Right renal pelvis (tissue), 4 donors: ENCODE measurements at regions not wholly inside any gene's neighbourhood (a gene's known extent, or its start where the extent isn't known, plus 50 kb on each side); places are given as distances from the start of the nearest gene placed in this dataset.

Source experiments
- DNase-seq, 4 donors: peaks; one replicate each; pipeline ENCODE4 v3.0.0-alpha.2; 2013; ENCODE audit warnings: low read depth in 4 of 4, low spot score in 3 of 4, missing footprints in 1 of 4

DNA sequence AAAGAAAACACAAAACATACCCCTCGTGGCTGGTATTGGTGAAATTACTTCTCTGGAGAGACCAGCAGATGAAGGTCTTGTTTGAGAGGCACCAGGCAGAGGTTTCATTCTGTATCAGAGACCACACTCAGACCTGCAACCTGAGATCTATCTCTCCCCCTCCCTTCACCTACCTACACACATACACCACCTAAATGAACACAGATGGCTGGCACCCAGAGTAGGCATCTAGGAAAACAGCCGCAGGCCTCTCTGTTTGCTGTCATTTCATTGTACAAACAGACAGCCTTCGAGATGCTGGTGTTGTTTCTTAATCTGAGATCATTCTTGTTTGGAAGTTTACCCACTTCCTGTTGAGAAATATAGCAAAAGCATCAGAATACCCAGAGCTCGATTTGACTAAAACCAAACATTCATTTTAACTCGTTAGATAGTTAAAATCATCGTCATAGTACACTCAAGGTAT is 173.9 kb upstream of the SLC25A13 start:
- DNase-seq = no peak

DNA sequence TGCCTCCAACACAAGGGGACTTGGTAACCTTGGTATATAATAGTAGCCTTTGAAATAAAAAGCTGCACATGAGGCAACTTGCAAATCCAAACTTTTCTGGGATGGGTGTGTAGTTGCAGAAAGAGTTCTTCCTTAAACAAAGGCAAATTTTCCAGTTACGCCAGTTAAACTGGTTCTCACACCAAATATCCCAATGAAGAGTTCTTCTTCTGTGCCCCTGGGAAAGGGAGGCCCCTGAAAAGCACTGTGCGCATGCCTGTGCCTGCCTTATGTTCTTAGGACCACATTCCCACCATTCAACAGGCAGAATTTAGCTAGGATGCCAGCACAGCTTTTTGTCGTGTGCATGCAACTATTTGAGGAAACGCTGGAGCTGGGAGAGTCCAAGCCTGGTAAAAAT is 164.8 kb upstream of the SLC25A13 start:
- DNase-seq = no peak

DNA sequence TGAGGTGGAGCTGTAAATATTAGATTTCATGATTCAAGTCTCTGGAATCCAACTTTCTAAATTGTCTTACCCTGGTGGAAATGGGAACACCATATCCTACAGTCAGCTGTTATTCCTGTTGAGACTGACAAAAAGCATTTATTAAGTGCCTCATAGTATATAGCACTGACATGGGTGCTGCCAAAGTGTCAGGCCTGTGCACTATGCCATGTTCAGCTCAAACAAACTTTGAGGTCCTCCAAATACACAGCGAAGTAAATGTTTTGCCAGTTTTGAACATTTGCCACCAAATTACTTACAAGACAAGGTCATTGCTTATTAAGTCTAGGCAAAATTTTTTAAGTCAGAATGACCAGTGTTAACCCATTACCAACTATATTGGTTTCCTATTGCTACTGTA is 162.9 kb upstream of the SLC25A13 start:
- no peak for DNase-seq

DNA sequence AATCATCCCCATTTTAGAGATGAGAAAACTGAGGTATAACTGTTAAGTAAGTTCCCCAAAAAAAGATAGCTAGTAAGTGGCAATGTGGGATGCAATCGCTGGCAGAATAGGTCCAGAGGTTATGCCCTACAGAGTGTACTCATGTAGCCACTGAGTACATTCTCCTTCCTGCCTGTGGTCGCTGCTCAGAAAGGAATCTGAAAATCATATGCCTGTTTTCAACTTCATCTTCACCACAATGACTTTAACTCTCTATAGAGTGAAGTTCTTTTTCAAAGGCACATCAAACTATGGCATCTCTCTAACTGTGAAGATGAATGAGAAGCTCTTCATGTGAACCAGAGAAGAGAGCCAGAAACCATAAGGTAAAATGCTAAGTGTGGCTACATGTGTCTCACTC is 162.2 kb upstream of the SLC25A13 start:
- no peak for DNase-seq

DNA sequence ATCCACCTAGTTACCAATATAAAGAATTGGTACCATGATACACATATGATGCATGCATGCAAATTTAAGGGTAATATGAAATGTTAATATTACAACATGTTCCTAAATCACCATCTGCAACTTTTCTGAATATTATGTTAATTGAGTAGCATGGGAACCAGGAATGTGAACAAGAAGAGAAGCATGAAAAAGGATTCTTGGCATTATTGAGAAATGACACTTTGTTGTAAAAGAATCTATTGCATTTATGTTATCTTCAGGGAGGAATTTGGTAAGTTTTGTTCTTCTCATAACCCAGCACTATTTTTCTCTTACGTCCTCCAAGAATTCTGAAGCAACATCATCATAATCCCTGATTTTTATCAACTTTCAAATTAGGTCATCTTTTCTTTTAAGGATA is 159.9 kb upstream of the SLC25A13 start:
- DNase-seq = no peak

DNA sequence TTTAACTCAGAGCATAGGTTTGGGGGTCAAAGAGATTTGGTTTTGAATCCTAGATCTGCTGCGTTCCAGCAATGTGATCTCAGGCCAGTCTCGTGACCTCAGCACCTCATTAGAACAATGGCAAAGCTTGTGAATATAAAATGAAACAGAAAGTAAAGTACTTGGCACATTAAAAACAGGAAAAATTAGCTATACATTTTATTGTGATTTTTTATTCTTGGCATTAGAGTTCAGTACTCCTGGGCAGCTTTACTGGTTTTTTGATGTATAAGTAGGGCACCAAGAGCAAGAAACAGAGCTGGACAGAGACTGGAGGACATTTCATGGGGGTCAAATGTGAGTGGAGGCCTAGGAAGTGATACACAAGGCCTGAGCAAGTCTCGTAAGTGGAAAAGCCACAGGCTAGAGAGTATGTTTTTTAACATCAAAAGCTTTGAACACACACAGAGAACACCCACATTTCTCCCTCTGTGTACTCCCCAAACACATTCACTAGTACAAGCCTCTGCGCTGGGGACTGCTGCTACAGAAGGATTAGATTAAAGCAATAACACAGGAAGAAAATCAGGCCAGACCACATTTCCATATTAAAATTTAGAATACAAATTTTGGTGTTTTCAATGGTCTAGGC is 157.2 kb upstream of the SLC25A13 start:
- DNase-seq = no peak

DNA sequence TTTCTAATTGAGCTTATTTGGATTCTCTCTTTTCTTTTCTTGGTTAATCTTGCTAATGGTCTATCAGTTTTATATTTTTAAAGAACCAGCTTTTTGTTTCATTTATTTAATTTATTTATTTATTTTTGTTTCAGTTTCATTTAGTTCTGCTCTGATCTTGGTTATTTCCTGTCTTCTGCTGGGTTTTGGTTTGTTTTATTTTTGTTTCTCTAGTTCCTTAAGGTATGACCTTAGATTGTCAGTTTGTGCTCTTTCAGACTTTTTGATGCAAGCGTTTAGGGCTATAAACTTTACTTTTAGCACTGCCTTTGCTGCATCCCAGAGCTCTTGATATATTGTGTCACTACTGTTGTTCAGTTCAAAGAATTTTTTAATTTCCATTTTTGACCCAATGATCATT is 149.7 kb upstream of the SLC25A13 start:
- no peak for DNase-seq

DNA sequence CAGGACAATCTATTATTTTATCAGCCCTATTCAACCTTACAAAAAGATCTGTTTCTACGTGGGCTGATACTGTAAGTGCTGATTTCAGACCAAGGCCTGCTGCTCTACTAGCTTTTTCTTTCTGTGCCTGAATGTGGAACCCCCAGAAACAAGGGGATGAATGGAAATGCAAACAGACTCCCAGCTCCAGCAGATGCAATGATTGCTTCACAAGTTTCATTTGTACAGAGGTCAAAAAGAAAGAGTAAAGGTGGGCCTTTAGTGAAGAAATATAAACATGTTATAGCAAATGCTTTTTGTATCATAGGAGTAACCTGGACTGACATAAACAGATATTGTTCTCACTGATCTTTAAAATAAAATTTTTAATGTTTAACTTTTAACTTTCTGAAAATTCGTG is 130.2 kb upstream of the SLC25A13 start:
- DNase-seq = no peak

DNA sequence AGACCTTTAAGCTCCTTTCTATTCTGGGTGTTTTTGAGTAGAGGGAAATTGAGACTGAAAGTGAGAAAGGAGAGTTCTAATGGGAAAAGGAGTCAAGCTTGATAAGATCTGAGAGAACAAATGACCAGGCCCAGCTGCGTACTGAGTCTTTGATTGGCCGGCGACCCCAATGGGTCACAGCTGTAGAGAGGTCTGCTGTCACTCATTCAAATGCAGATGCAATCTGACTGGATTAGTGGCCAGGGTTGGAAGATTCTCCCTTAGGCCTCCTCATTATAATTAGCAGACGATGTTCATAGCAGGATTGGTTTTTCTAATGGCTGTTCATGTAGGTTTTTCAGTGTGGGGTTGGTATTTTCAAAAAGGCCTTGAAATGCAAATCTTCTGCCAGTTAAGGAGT is 127.2 kb upstream of the SLC25A13 start:
- no peak for DNase-seq

DNA sequence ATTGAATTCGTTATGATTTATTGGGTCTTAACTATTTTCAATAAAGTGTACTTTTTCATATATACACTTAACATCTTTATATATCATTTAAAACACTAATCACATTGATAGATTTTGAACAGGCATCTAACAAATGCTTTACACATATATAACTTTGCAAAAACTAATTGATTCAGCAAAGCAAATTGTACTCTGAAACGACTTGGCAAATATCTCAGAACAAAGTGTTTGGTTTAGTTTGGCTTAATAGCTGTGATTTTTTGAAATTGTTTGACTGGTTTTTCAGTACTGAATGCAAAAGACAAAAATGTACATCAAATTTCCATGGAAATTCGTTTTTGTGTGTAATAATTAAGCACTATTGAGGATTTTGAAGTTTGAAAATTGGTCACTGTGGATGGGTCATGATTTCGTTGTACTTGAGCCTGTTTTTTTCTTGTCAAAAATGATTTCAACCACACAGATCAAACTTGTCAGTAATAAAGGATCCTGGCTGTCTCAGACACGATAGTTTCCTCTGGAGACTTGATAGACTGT is 125.3 kb upstream of the SLC25A13 start:
- DNase-seq = no peak

DNA sequence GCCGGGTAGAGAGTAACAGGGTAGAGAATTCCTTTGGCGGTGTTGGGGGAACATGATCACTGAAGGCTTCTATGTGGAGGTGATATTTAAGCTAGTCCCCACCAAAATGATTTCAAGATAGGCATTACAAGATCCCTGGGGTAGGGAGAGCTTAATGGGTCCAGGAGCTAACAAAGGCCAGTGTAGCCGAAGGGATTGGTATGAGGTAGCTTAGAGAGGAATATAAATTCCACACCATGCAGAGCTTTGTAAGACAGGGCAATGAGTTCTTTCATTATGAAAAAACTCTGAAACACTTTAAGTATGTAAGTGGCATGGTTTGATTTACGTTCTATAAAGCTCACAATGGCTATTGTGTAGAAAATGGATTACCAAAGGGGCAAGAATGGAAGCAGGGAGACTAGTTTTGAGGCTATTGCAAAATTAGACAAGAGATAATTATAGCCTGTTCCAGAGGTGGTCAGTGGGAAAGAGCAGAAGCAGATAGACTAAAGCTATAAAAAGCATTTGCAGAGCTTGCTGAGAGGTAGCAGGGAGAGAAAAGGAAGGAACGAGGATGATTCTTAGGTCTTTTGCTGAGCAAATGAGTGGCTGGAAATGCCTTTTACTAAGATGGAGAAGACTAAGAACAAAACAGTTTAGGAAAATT is 119.7 kb upstream of the SLC25A13 start:
- no peak for DNase-seq

DNA sequence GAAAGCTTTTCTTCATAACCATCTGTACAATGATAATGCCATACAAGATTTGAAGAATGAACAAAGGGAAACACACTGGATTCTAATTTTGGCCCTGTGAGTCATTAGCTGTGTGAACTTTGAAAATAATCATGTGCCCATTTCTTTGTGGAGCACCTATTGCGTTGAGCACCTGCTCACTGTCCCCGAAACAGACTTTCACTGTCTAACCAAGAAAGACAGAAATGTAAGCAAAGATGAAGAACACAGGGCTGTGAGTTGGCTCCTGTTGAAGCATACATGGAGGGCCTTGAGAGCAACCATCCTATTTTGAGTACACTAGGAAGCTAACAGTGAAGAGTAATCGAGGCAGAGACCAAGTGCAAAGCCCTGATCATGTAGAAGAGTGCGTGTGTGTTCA is 118.4 kb upstream of the SLC25A13 start:
- DNase-seq = no peak

DNA sequence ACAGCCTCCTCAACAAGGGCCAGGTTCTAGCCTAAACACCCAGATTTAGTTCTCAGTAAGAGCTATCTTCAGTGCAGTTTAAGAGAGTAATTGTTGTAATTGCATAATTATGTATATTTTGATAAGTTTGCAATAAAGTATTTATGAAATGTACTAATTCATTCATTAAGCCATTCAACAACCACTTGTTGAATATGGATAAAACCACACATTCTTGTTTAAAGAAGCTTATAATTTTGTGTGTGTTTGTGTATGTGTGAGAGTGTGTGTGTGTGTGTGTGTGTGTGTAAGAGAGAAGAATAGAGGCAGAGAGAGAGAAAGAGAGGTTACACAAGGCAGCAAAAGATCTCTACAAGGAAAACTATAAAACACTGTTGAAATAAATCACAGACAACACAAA is 115.0 kb upstream of the SLC25A13 start:
- no peak for DNase-seq

DNA sequence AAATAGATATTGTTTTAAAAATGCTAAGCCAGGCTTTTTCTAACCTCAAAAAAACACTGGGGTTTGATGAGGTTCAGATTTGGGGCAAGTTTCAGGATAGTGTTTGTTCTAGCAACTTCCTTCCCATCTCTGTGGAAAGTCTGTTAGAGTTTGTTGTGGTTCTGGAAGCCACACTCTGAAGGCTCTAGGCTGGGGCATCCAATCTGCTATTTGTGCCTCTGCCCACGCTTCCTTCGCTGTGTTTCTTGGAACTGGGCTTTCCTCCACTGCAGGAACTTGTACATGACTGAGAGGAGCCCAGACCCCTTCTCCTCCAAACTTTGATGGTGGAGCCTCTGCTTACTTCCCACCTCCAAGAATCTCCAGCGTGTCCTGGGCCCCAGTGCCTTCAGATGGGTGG is 108.5 kb upstream of the SLC25A13 start:
- DNase-seq = no peak

DNA sequence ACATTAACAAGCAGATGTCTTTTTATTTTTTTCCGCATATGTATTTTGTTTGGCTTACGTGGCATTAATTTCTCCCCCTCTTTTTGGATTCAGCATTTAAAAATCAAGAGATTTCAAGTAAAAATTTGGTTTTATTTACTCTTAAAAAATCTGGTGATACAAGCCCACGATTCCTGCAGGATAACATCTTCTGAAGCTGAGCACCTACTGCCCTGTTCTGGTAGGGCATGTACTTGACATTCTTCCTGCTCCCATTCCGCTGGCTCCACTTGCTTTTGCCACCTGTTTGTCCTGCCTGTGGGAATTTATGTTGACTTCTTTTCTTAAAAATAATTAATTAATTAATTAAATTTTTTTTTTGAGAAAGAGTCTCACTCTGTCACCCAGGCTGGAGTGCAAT is 105.2 kb upstream of the SLC25A13 start:
- no peak for DNase-seq

DNA sequence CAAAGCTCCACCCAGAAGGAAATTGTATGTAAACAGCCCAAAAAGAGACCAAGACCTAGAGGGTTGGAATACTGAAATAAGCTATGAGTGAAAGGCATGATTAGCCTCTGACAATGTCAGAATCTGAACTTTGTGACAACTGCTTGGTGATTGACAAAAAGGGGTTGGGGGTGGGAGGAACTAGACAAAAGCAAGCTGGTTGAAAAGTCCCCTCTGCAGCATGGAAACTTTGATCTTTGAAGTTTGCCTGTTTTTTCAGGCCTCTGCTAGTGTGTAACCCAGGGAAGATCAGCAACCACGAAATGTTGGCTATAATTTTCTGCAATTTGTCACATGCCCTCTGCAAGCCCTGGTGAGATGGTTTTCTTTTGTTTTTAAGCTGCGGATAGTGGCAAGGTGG is 104.8 kb upstream of the SLC25A13 start:
- no peak for DNase-seq

DNA sequence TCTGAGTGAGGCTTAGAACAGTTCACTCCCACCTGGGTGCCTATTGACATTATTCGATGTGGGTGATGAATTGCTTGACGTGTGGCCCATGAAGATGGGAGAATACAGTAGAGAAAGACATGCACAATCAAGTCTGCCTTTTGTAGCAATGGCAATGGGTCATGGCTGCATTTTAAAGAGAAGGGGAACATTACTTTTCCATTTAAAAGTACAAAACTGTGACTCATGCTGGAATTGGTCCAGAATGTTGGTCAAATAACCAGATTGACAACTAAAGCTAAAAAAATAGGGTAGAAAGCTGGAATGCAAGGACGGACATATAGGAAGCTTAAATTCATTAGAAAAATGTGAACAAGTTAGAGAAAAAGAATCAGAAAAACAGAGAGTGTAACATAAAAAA is 104.1 kb upstream of the SLC25A13 start:
- no peak for DNase-seq

DNA sequence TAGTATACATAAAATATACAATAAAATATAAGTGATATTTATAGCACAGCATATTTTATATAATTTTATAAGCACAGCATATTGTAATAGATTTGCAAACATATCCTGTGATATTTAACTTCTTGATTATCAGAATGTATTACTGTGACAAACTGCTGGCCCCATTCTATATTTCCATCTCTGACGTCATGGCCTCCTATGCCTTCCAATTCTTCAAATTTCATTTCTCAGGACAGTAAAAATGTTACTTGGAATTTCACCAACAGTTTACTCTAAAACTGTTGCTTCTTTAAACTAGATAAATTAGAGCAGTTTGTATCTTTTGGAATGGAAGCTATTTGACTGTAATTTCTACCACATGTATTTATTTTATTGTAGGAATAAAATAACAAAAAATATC is 102.5 kb upstream of the SLC25A13 start:
- DNase-seq = no peak

DNA sequence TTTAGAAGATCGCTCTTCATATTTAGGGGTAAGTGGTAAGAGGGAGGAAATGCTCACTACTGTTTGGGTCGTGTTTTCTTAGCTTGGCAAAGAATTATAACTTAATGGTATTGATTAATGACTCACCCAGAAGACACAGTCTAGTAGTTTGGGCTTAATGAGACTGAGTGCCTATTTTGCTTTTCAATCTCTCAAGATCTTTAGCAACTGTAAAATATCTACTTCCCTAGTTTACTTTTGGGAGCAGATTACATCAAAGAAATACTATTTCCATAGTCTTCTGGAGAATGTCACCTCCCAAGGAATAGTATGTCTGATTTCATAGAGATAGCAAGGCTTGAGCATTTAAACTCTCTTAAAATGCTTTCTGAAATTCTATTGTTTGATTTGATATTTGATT is 100.5 kb upstream of the SLC25A13 start:
- DNase-seq = no peak

DNA sequence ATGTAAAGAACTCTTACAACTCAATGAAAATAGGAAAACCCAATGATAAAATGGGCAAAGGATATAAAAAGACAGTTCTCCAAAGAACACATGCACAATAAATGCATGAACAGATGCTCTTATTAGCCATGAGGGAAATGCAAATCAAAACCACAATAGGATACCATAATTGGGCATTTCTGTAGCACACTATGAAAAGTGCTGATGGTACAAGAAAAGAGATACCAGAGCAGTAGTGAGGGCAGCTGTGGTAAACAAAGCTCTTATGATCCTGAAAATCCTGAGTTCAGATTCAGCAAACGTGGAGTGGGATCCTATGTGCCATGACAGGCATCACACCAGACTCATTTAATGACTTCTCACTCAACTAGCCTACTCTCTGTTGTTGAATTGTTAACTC is 96.7 kb upstream of the SLC25A13 start:
- DNase-seq = no peak

DNA sequence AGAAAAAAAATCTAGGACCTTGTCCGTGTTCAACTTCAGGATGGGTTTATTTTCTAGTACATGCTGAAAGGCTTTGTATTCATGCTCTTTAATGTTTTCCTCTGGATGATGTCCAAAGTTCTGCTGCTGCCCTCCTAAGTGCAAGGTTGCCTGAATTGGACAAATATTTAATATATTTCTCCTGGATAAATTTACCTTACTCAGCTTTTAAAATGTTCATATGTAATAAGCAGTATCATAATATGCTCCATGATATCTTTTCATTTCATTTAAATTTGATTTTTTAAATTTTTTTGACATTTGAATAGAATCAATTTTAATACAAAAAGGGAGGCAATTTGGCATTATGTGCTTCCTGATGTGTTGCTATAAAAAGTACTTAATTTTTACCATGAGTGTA is 95.9 kb upstream of the SLC25A13 start:
- DNase-seq = no peak

DNA sequence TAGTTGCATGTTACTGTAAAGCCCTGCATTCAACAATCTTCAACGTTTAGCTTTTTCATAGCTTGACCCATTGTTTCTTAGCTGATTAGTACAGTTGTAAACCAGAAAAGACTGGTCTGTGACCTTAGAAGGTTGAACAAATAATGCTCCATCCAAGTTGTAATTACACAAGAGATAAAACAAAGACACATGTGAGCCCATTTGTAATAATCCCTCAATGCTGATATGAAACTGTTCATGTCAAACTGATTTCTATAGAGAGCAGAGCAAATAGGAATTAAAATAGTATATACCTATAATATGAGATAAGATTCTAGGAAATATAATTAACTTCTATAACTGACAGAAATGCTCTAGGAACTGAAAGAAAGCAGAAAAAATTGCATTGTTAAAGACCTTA is 94.7 kb upstream of the SLC25A13 start:
- no peak for DNase-seq

DNA sequence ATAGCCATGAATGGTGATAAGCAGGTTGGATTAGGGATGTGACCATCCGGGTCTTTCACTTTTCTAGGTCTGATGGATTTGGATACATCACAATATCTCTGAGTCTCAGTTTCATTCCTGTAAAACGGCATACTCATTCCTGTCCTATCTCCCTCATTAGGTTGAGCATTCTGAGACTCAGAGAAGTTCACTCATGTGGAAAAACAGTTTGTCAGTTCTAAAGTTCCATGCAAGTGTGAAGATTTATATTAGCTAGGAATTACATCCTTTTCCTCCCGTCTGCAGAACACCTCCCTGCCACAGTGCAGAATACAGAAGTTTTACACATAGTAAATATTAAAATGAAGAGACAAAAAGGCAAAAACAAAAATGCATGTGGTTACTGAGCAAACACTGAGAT is 94.2 kb upstream of the SLC25A13 start:
- no peak for DNase-seq
